H1 (cell line): ENCODE measurements at regions not wholly inside any gene's neighbourhood (a gene's known extent, or its start where the extent isn't known, plus 50 kb on each side); places are given as distances from the start of the nearest gene placed in this dataset.

Source experiments
- CTCF ChIA-PET: fragments of 300-600 bp; sonication (Branson Sonifier 250); formaldehyde crosslinking; loops from one replicate; lab custom pipeline; 2021; ENCODE audit not compliant: partially characterized antibody; lab: Charles Lee
- POLR2A ChIA-PET: fragments of 300-600 bp; sonication (Branson Sonifier 250); formaldehyde crosslinking; loops from one replicate; lab custom pipeline; 2021; ENCODE audit warnings: inconsistent platforms; ENCODE audit not compliant: partially characterized antibody; lab: Charles Lee
- DNase-seq, 2 experiments: peaks; one replicate each; pipeline versions ENCODE4 v3.0.0 to v3.0.0-alpha.2; 2010 to 2022; ENCODE audit warnings: low spot score in 2 of 2, low read depth in 1 of 2, mixed read lengths in 1 of 2
- FAIRE-seq: peaks from 2 replicates; lab custom pipeline; 2011; peaks lifted over from hg19 to GRCh38; lab: Jason Lieb, UNC
- H2AFZ ChIP-seq: 2 replicates; pipeline ENCODE4 v1.8.1; 2012; ENCODE audit warnings: low read length, inconsistent platforms
- H2AK5ac ChIP-seq: 2 replicates; pipeline ENCODE4 v1.6.1; 2013; ENCODE audit warnings: low read depth, low read length
- H2BK120ac ChIP-seq: replicated peaks from 2 replicates; pipeline ENCODE3; 2013; ENCODE audit warnings: low read depth, low read length, inconsistent platforms
- H2BK12ac ChIP-seq: 2 replicates; pipeline ENCODE4 v1.6.1; 2013; ENCODE audit warnings: low read depth, low read length
- H2BK15ac ChIP-seq: 2 replicates; pipeline ENCODE4 v1.6.1; 2013; ENCODE audit warnings: low read length
- H2BK20ac ChIP-seq: 2 replicates; pipeline ENCODE4 v1.6.1; 2013; ENCODE audit warnings: low read length
- H2BK5ac ChIP-seq: 2 replicates; pipeline ENCODE4 v1.6.1; 2013; ENCODE audit warnings: low read depth, low read length
- H3K14ac ChIP-seq: 2 replicates; pipeline ENCODE4 v1.6.1; 2013; ENCODE audit warnings: inconsistent platforms; ENCODE audit not compliant: insufficient read length
- H3K18ac ChIP-seq: 2 replicates; pipeline ENCODE4 v1.6.1; 2013; ENCODE audit warnings: low read length; ENCODE audit errors: extremely low read depth
- H3K23ac ChIP-seq: 2 replicates; pipeline ENCODE4 v1.6.1; 2013; ENCODE audit warnings: inconsistent platforms; ENCODE audit not compliant: insufficient read length
- H3K23me2 ChIP-seq: 2 replicates; pipeline ENCODE4 v1.6.1; 2013; ENCODE audit warnings: low read depth, low read length
- H3K27ac ChIP-seq: 2 replicates; pipeline ENCODE4 v1.6.1; 2011; ENCODE audit warnings: low read depth, low read length, inconsistent platforms
- H3K27me3 ChIP-seq, 4 experiments: replicated peaks in 1 of 4; 1 replicate in 1 of 4; 2 replicates in 3 of 4; pipeline versions ENCODE4 v1.6.1 to v1.8.1; 2011 to 2013; ENCODE audit warnings: low read length in 3 of 4, mild to moderate bottlenecking in 3 of 4, inconsistent platforms in 2 of 4, mixed read lengths in 2 of 4, moderate library complexity in 1 of 4; ENCODE audit not compliant: control insufficient read depth in 3 of 4, insufficient read depth in 3 of 4; ENCODE audit errors: extremely low read depth in 1 of 4
- H3K36me3 ChIP-seq, 4 experiments: 2 replicates each; pipeline versions ENCODE4 v1.6.1 to v1.8.1; 2011 to 2013; ENCODE audit warnings: mild to moderate bottlenecking in 4 of 4, low read length in 3 of 4, moderate library complexity in 2 of 4, control low read depth in 1 of 4, inconsistent platforms in 1 of 4; ENCODE audit not compliant: insufficient read depth in 4 of 4, control insufficient read depth in 2 of 4
- H3K4ac ChIP-seq: replicated peaks from 2 replicates; pipeline ENCODE3; 2013; ENCODE audit warnings: low read length, low read depth, mixed read lengths, inconsistent platforms; ENCODE audit not compliant: insufficient read length
- H3K4me1 ChIP-seq, 4 experiments: replicated peaks in 1 of 4; 1 replicate in 1 of 4; 2 replicates in 3 of 4; pipeline versions ENCODE4 v1.6.1 to v1.8.1; 2011 to 2013; ENCODE audit warnings: low read length in 3 of 4, inconsistent platforms in 2 of 4, mixed read lengths in 1 of 4; ENCODE audit not compliant: insufficient read depth in 4 of 4, control insufficient read depth in 3 of 4
- H3K4me2 ChIP-seq, 2 experiments: 2 replicates each; pipeline versions ENCODE4 v1.6.1 to v1.8.1; 2011 to 2013; ENCODE audit warnings: low read depth in 2 of 2, low read length in 2 of 2, control low read depth in 1 of 2, inconsistent platforms in 1 of 2, mild to moderate bottlenecking in 1 of 2; ENCODE audit not compliant: insufficient read depth in 1 of 2
- H3K4me3 ChIP-seq, 4 experiments: fragments of 200-600, 300-600 bp in 1 of 4; sonication (generic), shearing (Covaris generic), sonication (Bioruptor Twin) in 1 of 4; 2 replicates each; pipeline versions ENCODE4 v1.5.1 to v1.8.1; 2011 to 2016; ENCODE audit warnings: low read length in 4 of 4, low read depth in 3 of 4, control low read depth in 2 of 4, inconsistent platforms in 2 of 4, mild to moderate bottlenecking in 2 of 4, mixed read lengths in 1 of 4, moderate library complexity in 1 of 4; ENCODE audit not compliant: insufficient read depth in 2 of 4; ENCODE audit errors: extremely low read depth in 1 of 4
- H3K56ac ChIP-seq: replicated peaks from 2 replicates; pipeline ENCODE3; 2013; ENCODE audit warnings: low read depth, mild to moderate bottlenecking, mixed read lengths, low read length, inconsistent platforms; ENCODE audit not compliant: insufficient read length
- H3K79me1 ChIP-seq: 2 replicates; pipeline ENCODE4 v1.6.1; 2013; ENCODE audit warnings: low read depth, low read length, control low read depth
- H3K79me2 ChIP-seq, 2 experiments: 2 replicates each; pipeline versions ENCODE4 v1.6.1 to v1.8.1; 2012 to 2013; ENCODE audit warnings: low read length in 2 of 2, mild to moderate bottlenecking in 2 of 2, inconsistent platforms in 1 of 2; ENCODE audit not compliant: insufficient read depth in 2 of 2, control insufficient read depth in 1 of 2
- H3K9ac ChIP-seq, 4 experiments: replicated peaks in 1 of 4; 1 replicate in 1 of 4; 2 replicates in 3 of 4; pipeline versions ENCODE4 v1.6.1 to v1.8.1; 2011 to 2013; ENCODE audit warnings: low read depth in 3 of 4, low read length in 3 of 4, control low read depth in 2 of 4, mild to moderate bottlenecking in 2 of 4, moderate library complexity in 2 of 4, inconsistent platforms in 1 of 4; ENCODE audit errors: extremely low read depth in 1 of 4
- H3K9me3 ChIP-seq, 2 experiments: 2 replicates each; pipeline versions ENCODE4 v1.6.1 to v1.8.1; 2012 to 2013; ENCODE audit warnings: mild to moderate bottlenecking in 2 of 2, moderate library complexity in 2 of 2, control low read depth in 1 of 2, inconsistent platforms in 1 of 2, low read depth in 1 of 2, low read length in 1 of 2, mixed read lengths in 1 of 2; ENCODE audit not compliant: insufficient read depth in 2 of 2
- H4K20me1 ChIP-seq, 2 experiments: replicated peaks in 1 of 2; 2 replicates each; pipeline versions ENCODE3 to v1.8.1; 2011 to 2013; ENCODE audit warnings: inconsistent platforms in 2 of 2, low read length in 2 of 2, mild to moderate bottlenecking in 1 of 2; ENCODE audit not compliant: insufficient read depth in 2 of 2, control insufficient read depth in 1 of 2
- H4K5ac ChIP-seq: 2 replicates; pipeline ENCODE4 v1.6.1; 2013; ENCODE audit warnings: low read length, low read depth, mixed read lengths, inconsistent platforms; ENCODE audit not compliant: insufficient read length
- H4K8ac ChIP-seq: 2 replicates; pipeline ENCODE4 v1.8.0; 2013; ENCODE audit warnings: mild to moderate bottlenecking, moderate library complexity, low read length, inconsistent platforms; ENCODE audit not compliant: insufficient read depth; ENCODE audit errors: extremely low read depth
- H4K91ac ChIP-seq: replicated peaks from 2 replicates; pipeline ENCODE3; 2013; ENCODE audit warnings: low read length, mixed read lengths, inconsistent platforms; ENCODE audit not compliant: insufficient read length
- ASH2L ChIP-seq: fragments of 200-600, 300-600 bp; sonication (generic); IDR thresholded peaks from one replicate; pipeline ENCODE4 v1.7.1; 2017; ENCODE audit warnings: low read length
- EP300 ChIP-seq, 2 experiments: IDR thresholded peaks; 1 replicate in 1 of 2; 2 replicates in 1 of 2; pipeline ENCODE4 v1.6.1; 2011 to 2012; ENCODE audit warnings: low read depth in 2 of 2, low read length in 2 of 2, mild to moderate bottlenecking in 2 of 2, borderline replicate concordance in 1 of 2, inconsistent platforms in 1 of 2, moderate library complexity in 1 of 2
- GTF2F1 ChIP-seq: IDR thresholded peaks from 2 replicates; pipeline ENCODE4 v1.6.1; 2012; ENCODE audit warnings: low read depth, low read length, improper control_type of control experiment, borderline replicate concordance
- HDAC6 ChIP-seq: IDR thresholded peaks from one replicate; pipeline ENCODE4 v1.7.1; 2012; ENCODE audit warnings: low read depth, mild to moderate bottlenecking, inconsistent platforms, low read length, moderate library complexity
- KDM1A ChIP-seq: fragments of 200-600, 300-600 bp; sonication (generic); IDR thresholded peaks from 2 replicates; pipeline ENCODE4 v1.7.1; 2016; ENCODE audit warnings: mild to moderate bottlenecking, low read length, borderline replicate concordance
- PHF8 ChIP-seq: fragments of 200-600 bp; sonication (generic); conservative IDR thresholded peaks from 2 replicates; pipeline ENCODE4 v1.7.1; 2012; ENCODE audit warnings: low read depth, mild to moderate bottlenecking, inconsistent platforms, low read length, moderate library complexity
- POLR2AphosphoS5 ChIP-seq: IDR thresholded peaks from 2 replicates; pipeline ENCODE4 v1.6.1; 2011; ENCODE audit warnings: low read depth, low read length
- RNF2 ChIP-seq: fragments of 200-900, 300-1000 bp; sonication (generic); IDR thresholded peaks from 2 replicates; pipeline ENCODE4 v1.7.1; 2016; ENCODE audit warnings: borderline replicate concordance, low read depth, mild to moderate bottlenecking, antibody characterized with exemption, low read length; ENCODE audit not compliant: poor library complexity, severe bottlenecking; ENCODE audit errors: missing control alignments
- SIN3A ChIP-seq, 2 experiments: IDR thresholded peaks in 1 of 2; conservative IDR thresholded peaks in 1 of 2; 2 replicates each; pipeline ENCODE4 v1.6.1; 2011 to 2012; ENCODE audit warnings: low read length in 2 of 2, improper control_type of control experiment in 1 of 2, low read depth in 1 of 2, mild to moderate bottlenecking in 1 of 2
- SUZ12 ChIP-seq: fragments of 200-600 bp; sonication (generic); IDR thresholded peaks from 2 replicates; pipeline ENCODE4 v1.6.1; 2012; ENCODE audit warnings: mild to moderate bottlenecking, inconsistent platforms, low read length, moderate library complexity, mixed read lengths
- TAF1 ChIP-seq: IDR thresholded peaks from 2 replicates; pipeline ENCODE4 v1.6.1; 2011; ENCODE audit warnings: mild to moderate bottlenecking, low read depth, low read length
- ZNF274 ChIP-seq: IDR thresholded peaks from 2 replicates; pipeline ENCODE4 v1.7.0; 2012; ENCODE audit warnings: low read length, borderline replicate concordance; ENCODE audit errors: extremely low read depth
- WGBS, 2 experiments: shearing (Covaris generic) in 1 of 2; methylation state at CpG; one replicate each; pipeline versions ENCODE4 v1.1.6 to v1.1.7; 2013 to 2015; ENCODE audit warnings: low lambda C conversion rate in 2 of 2, mixed read lengths in 2 of 2, inconsistent platforms in 1 of 2, low coverage in 1 of 2, missing lambda C conversion rate in 1 of 2; ENCODE audit not compliant: insufficient replicate concordance in 2 of 2, insufficient coverage in 1 of 2, insufficient read length in 1 of 2; ENCODE audit errors: extremely low coverage in 1 of 2, missing lambda C conversion rate in 1 of 2; 5-methylcytosine and 5-hydroxymethylcytosine counted together

GRCh38 chr18:44331656-44332570 is 348.8 kb upstream of the SETBP1 start:
- H4K20me1 ChIP-seq, result no peaks in the 10 kb centered on the region
- no peaks in the 10 kb centered on the region for H3K23me2 ChIP-seq
- 85% methylated on average over 6 of the region's 6 CpGs; no CpG with 5 or more reads in 1 of the 2 experiments for WGBS, 2 experiments
- H3K36me3 ChIP-seq, result no peaks in the 10 kb centered on the region
- H3K27ac ChIP-seq, result no peak overlapping the region
- no peak overlapping the region for H3K56ac ChIP-seq
- no peak for DNase-seq
- H3K4ac ChIP-seq, result no peak overlapping the region
- CTCF ChIA-PET, result no interaction called here
- no peaks in the 10 kb centered on the region for H3K4me1 ChIP-seq
- no peak overlapping the region for H2BK120ac ChIP-seq
- no peak overlapping the region for H2BK15ac ChIP-seq
- no peak overlapping the region for H2BK12ac ChIP-seq
- no peak for FAIRE-seq
- no peak overlapping the region for H2AFZ ChIP-seq
- H3K4me2 ChIP-seq, result no peak overlapping the region
- no peak overlapping the region for H2BK5ac ChIP-seq
- H3K79me2 ChIP-seq, result no peaks in the 10 kb centered on the region
- no peak overlapping the region for H2BK20ac ChIP-seq
- POLR2A ChIA-PET, result no interaction called here
- no peaks in the 10 kb centered on the region for H3K9me3 ChIP-seq
- H4K8ac ChIP-seq, result no peak overlapping the region
- H2AK5ac ChIP-seq, result no peak overlapping the region
- H4K5ac ChIP-seq, result no peak overlapping the region
- H3K14ac ChIP-seq, result no peak overlapping the region
- H3K9ac ChIP-seq, result no peak overlapping the region
- no peak overlapping the region for H3K23ac ChIP-seq
- H3K4me3 ChIP-seq, result no peak overlapping the region
- H3K27me3 ChIP-seq, result no peaks in the 10 kb centered on the region
- H4K91ac ChIP-seq, result no peak overlapping the region
- H3K79me1 ChIP-seq, result no peaks in the 10 kb centered on the region
- no peak overlapping the region for H3K18ac ChIP-seq
- no peak for TF ChIP-seq GTF2F1
- no peak for TF ChIP-seq EP300 (IDR thresholded peaks at IDR 0.05; ENCODE audit: borderline replicate concordance in 1 of 2, low read depth in 2 of 2, low read length in 2 of 2)
- TF ChIP-seq PHF8, result no peak
- no peak for TF ChIP-seq POLR2AphosphoS5
- no peak for TF ChIP-seq SUZ12
- TF ChIP-seq HDAC6, result no peak
- no peak for TF ChIP-seq TAF1
- no peak for TF ChIP-seq ASH2L
- no peak for TF ChIP-seq RNF2
- TF ChIP-seq KDM1A, result no peak
- no peak for TF ChIP-seq ZNF274
- no peak for TF ChIP-seq SIN3A (conservative IDR thresholded peaks at IDR 0.05 in 1 of 2, IDR thresholded peaks at IDR 0.05 in 1 of 2; ENCODE audit: low read depth in 1 of 2, low read length in 2 of 2)
